ENCODE measurements at regions not wholly inside any gene's neighbourhood (a gene's known extent, or its start where the extent isn't known, plus 50 kb on each side); places are given as distances from the start of the nearest gene placed in this dataset.
"Not testable (repeated sequence)": the region's sequence is repeated elsewhere in the genome, so short reads cannot be mapped to it uniquely, and the experiment has no call there.

DNA sequence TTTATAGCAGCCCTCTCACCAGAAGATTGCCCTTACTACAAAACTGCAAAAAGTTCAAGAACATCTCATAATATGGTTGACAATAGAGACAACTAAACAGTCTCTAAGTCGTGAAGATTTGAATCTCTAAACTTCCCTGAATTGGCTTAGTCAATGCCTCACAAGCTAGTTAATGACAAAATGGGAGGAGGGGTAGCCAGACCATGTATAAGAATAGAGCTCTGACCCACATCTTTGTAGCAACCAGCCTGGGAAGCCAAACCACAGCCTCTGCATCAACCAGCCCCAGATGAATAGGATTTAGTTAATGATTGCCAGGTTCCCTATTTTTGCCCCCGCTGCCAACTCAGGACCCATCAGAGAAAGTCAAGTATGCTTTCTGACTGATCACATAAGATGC lies 1265.9 kb upstream of the PCDH10 start:
- peak in 1 of 2 experiments; percentile 3 for DNase-seq (ENCODE audit: low read depth in 2 of 2)

DNA sequence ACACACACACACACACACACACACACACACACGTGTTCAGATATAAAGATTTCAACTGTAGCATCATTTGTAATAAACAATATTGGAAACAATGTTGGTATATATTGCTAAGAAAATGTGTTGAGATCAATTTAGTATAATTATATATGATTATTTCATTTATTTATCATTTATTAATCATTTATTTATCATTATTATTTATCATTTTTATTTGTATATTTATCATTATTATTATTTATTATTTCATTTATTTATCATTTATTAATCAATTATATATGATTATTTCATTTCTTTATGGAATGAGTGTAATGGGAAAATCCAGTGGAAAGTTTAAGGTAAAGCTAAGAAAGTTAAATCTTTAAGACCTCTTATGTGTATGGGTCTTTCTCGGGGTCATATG lies 1223.4 kb upstream of the PCDH10 start:
- DNase-seq (ENCODE audit: low read depth in 2 of 2) = not testable (repeated sequence)

DNA sequence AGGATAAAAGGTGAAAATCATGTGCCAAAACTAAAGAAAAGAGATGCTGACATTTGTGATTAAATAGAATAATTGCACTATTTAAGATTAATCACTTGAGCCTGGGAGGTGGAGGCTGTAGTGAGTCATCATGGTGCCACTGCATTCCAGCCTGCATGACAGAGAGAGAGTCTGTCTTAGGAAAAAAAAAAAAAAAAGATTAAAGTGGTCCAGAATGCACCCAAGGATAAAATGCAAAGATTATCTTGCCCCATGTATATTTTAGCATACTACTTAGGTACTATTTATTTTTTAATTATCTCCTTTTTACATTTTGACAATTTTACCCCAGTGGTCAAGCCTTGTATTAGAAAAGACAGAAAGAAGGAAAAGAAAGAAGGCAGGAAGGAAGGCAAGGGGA lies 1181.4 kb upstream of the PCDH10 start:
- peak; percentile 28 to 33 for DNase-seq (ENCODE audit: low read depth in 2 of 2)

DNA sequence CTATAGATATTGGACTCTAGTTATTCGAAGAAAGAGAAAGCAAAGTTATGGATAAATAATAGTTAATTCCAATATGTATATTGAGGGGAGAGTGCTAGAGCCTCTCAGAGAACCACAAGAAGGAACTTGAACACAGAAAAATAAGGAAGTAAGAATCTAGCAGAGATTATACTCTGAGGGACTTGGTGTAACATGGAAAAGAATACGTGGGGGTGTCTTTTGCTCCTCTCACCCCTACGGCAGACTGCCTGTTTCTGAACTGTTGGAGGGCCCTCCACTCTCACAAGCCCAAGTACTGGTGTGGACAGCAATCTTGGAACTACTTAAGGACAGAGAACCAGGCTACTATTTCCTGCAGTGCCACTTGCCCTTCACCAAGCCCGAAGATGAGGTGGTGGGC lies 1174.4 kb upstream of the PCDH10 start:
- DNase-seq (ENCODE audit: low read depth in 2 of 2) = no peak

GRCh38 chr4:131975276-131976132 lies 1173.6 kb upstream of the PCDH10 start:
- not testable (repeated sequence) for DNase-seq (ENCODE audit: low read depth in 2 of 2)

DNA sequence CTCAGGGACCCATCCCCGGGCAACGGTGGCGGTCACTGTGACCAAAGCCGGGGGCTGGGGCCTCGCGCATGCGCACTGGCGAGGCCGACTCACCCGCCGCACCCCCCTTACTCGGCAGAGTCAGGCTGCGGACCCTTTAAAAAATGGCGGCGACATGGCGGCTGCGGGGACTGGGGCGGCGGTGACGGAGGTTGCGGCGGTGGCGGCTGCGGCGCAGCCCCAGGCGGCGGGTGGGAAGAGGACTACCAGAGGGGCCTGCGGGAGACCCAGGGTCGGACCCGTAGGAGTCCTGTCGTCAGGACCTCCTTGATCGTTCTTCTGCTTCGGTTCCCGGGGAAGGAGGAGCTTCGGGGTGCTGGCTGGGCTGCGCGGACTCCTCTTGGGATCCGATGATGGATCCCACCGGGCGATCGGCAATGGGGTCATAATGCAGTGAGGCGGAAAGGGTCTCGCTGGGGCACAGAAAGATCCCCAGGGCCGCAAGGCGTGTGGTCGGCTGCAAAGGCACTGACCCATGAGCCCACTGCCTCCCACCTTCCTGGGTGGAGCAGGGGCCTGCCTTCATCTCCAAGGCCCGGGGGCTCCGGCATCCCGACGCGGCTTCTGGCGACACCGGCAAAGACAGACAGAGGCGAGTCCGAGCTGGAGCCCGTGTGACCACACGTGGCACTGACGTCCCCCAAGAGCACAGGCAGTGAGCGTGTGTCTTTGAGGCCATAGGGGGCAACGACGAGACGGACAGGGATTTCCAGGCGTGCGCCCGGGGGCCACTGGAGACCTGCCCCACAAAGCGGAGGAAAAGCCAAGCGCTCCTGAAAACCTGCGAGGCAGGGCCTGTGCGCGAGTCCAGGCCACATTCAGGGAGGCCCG lies 1172.7 kb upstream of the PCDH10 start:
- not testable (repeated sequence) for DNase-seq (ENCODE audit: low read depth in 2 of 2)

GRCh38 chr4:131978120-131978519 lies 1171.0 kb upstream of the PCDH10 start:
- DNase-seq (ENCODE audit: low read depth in 2 of 2) = no peak

DNA sequence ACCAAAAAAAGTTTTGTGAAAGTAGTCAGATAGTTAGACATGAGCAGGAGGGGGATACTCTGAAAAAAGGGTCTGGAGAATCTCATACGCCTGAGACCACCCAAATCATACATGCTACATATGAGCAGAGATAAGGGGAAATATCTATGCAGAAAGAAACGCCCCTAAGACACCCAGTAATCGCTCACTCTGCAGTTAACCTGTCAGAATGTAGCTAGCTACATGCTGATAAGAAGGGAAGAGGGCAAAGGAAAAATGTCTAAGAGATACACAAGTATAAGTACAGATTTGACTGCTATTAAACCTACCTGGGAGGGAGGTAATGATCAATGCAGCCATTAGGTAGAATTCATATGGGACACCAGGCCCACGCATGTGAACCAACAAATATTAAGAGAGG lies 1159.5 kb upstream of the PCDH10 start:
- no peak for DNase-seq (ENCODE audit: low read depth in 2 of 2)

GRCh38 chr4:132001542-132001941 lies 1147.6 kb upstream of the PCDH10 start:
- DNase-seq (ENCODE audit: low read depth in 2 of 2) = peak; percentile 13 to 30

- no peak for DNase-seq (ENCODE audit: low read depth in 2 of 2)
Observed at GRCh38 chr4:132003593-132003992, 1145.5 kb upstream of the PCDH10 start.

- no peak for DNase-seq (ENCODE audit: low read depth in 2 of 2)
Observed at GRCh38 chr4:132015321-132015720, 1133.8 kb upstream of the PCDH10 start.

DNA sequence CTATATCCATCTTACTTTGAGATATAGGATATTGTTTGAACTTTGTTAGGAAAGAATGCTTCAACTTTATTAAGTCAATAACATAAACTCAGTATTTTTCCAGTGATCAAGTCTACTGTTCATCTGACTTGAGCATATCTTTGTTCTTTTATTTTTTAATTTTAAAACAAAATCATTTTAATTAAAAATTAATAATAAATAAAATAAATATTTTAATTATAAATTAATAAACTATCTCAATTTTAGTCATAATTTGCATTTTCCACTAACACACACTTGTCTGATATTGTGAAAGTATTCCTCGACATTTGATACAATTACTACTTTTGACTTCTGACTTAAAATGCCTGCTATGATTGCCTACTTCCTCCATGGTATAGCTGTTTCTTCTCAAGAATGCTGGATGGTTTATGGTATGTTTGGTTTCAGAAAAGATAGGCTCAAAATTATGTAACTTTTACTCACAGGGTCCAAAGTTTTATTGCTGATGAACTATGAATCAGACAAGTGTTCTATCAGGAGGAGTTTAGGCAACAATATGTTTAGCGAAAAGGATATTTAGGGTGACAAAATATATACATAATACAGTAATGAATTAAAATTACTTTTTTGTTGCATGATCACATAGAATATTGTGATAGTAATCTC lies 1132.3 kb upstream of the PCDH10 start:
- DNase-seq (ENCODE audit: low read depth in 2 of 2) = no peak

DNA sequence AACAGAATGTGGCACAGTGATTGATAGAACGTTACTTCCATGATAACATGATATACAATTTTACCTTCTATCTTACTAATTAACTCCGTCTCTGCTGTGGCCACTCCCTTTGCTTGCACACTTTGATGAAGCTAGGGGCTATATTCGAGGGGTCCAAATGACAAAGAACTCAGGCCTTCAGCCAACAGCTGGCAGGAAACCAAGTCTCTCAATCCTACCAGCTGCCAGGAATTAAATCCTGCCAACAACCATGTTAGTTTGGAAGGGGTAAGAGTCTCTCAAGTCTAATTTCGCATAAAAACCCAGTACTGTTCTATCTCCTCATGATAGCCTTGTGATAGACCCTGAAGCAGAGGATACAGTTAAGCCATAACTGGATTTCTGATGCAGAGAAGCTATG lies 1122.9 kb upstream of the PCDH10 start:
- DNase-seq (ENCODE audit: low read depth in 2 of 2) = no peak

DNA sequence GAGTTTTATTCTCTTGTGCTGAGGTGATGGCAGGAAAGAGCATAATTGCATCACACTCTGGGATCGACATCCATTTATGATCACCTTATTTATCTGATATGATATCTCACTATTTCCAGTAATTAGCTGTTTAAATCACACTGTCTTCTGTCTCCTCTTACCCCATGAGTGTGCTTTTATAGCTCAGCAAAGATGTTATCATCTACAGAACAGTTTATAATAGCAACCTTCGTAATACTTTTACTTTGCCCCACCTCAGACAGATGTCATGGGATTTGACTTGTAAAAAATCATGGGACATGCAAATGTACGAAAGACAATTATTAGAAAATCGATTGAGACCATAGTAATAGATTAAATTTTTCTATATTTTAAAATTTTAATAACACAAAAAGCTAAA lies 1122.3 kb upstream of the PCDH10 start:
- DNase-seq (ENCODE audit: low read depth in 2 of 2) = no peak

DNA sequence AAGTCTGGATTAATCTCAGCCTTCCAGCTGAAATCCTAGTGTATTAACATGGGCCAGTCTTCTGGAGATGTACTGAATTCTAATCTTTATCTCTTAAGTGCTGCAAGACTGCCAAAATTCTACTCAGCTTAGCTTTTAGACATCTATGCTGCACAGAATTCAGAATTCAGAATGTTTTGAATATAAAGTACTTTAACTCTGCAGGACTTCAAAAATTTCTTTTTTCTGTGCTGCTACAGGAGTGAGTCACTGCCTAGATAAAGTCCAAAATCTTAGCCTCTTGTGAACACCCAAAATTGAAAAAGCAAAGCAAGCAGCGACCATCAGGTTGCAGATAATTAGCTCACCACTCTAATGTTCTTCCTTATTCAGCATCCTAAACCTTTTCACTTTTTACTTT lies 1092.6 kb upstream of the PCDH10 start:
- no peak for DNase-seq (ENCODE audit: low read depth in 2 of 2)

DNA sequence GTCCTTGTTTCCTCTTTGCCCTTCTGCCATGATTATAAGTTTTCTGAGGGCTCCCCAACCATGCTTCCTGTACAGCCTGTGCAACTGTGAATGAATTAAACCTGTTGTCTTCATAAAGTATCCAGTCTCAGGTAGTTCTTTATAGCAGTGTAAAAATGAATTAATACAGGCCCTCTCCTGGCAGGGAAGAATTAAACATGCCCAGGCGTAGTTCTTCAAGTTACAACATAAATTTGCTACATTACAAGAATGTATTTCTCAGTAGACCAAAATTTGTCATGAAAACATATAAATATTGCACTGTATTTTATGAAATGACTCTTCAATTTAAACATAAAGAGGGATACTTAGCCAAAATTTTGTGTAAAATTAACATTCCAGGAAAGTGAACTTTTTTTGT lies 1089.9 kb upstream of the PCDH10 start:
- DNase-seq (ENCODE audit: low read depth in 2 of 2) = no peak

- DNase-seq (ENCODE audit: low read depth in 2 of 2) = no peak
Observed at GRCh38 chr4:132062611-132063239, 1086.4 kb upstream of the PCDH10 start.

GRCh38 chr4:132063829-132064228 lies 1085.3 kb upstream of the PCDH10 start:
- no peak for DNase-seq (ENCODE audit: low read depth in 2 of 2)

GRCh38 chr4:132065940-132066495 lies 1083.1 kb upstream of the PCDH10 start:
- DNase-seq (ENCODE audit: low read depth in 2 of 2) = no peak

DNA sequence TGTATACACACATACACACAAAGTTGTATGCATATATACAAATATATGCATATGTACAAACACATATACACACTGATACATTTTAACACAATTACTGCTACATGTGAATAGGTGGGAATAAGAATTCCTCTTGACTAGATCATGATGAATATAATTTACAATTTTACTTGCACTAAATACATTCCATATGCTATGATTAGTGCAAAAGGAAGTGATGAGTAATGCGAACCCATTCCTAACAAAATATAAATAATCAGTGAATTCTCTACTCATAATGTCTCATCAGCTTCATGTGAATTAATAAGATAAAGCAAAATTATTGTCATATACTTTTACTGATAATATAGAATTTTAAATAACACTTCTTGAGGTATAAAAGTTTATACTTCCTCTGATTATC lies 1077.3 kb upstream of the PCDH10 start:
- DNase-seq (ENCODE audit: low read depth in 2 of 2) = peak; percentile 37 to 42

DNA sequence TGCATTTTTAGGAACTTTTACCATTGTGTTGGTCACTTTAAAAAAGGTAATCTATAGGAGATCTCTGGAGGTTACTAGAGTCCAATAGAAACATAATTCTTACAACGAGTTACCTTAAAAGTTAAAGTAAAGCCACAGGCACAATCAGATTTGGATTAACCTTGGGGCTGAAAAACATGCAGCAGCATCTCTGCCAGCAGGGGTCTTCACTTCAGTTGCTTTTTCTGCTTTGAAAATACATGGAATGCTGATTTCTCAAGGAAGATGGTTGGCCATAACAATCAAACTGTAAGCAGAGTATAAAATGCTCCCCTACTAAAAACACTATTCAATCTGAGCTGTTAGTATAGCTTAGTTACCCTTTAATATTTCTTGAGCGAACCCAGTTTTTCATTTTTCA lies 1072.3 kb upstream of the PCDH10 start:
- DNase-seq (ENCODE audit: low read depth in 2 of 2) = no peak

DNA sequence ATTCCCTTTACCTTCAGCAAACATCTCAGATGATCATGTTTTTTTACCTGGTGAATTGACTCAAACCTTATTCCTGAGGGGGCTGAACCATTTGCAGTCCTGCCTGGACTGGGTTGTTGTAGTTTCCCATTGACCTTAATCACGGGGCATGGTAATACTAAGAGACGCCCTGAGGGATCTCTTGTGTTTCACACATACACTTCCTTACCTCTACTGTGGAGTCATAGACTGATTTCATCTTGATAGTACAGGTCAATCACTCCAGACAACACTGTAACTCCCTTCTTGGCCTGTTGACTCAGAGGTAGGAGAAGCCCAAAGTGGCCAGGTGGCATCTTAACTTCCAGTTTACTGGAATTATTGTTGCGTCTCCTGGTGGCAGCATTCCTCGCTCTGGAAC lies 1064.0 kb upstream of the PCDH10 start:
- DNase-seq (ENCODE audit: low read depth in 2 of 2) = no peak
